ENCODE measurements at regions not wholly inside any gene's neighbourhood (a gene's known extent, or its start where the extent isn't known, plus 50 kb on each side); places are given as distances from the start of the nearest gene placed in this dataset.

DNA sequence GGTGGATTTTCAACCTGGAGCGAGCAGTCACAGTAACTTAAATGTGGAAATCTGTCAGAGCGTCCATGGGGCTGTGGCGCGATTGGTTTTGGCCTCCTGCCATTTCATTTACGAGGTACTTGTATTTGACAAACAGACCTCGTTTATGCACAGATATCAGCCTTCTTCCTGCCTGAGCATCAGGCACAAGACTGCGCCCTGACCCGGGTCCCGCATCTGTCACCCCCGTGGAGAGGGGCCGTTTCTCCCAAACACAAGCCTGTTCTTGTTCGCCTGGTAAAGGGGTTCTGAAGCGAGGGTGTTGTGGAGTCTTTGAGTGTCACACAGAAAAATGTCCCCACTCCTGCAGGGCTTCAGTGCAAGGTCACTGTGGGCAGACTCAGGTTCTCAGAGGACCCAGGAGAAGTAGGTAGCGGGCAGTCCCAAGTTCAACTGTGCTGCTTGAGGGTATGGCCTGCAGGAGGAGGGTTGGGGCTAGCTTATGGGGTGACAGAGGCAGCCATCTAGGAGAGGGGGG lies 202.3 kb downstream of the URI1 start:
- Histone ChIP-seq H3K36me3 (ENCODE audit: low read depth) (no peaks in the 10 kb centered on the region), H3K9me3 (ENCODE audit: insufficient read depth, low read depth) (no peaks in the 10 kb centered on the region), H3F3A (ENCODE audit: insufficient read depth, low read depth) (no peaks in the 10 kb centered on the region), H3K79me2 (ENCODE audit: low read depth) (no peaks in the 10 kb centered on the region), H2AFZ (no peak overlapping the region), H3K27ac (no peak overlapping the region), H3K4me1 (replicated peaks; ENCODE audit: insufficient read depth) (no peaks in the 10 kb centered on the region), H3K4me2 (no peak overlapping the region), H3K9me2 (ENCODE audit: insufficient read depth) (no peaks in the 10 kb centered on the region), H3K27me3 (ENCODE audit: insufficient read depth, low read depth) (peaks cover 70% of the 10 kb centered on the region), H3K4me3 (no peak overlapping the region), H4K20me1 (ENCODE audit: insufficient read depth) (no peaks in the 10 kb centered on the region)
- no TSS peak for BruUV-seq (replicated peaks)
- DNase-seq = no peak
- CTCF ChIA-PET = no interaction called here
- TF ChIP-seq EZH2 (IDR thresholded peaks at IDR 0.05; ENCODE audit: low read depth) = no peak
- TF ChIP-seq, protein P1, sequence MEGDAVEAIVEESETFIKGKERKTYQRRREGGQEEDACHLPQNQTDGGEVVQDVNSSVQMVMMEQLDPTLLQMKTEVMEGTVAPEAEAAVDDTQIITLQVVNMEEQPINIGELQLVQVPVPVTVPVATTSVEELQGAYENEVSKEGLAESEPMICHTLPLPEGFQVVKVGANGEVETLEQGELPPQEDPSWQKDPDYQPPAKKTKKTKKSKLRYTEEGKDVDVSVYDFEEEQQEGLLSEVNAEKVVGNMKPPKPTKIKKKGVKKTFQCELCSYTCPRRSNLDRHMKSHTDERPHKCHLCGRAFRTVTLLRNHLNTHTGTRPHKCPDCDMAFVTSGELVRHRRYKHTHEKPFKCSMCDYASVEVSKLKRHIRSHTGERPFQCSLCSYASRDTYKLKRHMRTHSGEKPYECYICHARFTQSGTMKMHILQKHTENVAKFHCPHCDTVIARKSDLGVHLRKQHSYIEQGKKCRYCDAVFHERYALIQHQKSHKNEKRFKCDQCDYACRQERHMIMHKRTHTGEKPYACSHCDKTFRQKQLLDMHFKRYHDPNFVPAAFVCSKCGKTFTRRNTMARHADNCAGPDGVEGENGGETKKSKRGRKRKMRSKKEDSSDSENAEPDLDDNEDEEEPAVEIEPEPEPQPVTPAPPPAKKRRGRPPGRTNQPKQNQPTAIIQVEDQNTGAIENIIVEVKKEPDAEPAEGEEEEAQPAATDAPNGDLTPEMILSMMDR (conservative IDR thresholded peaks at IDR 0.05) = no peak
- intact Hi-C loops (cut with micrococcal nuclease; ENCODE audit: unreplicated experiment) = no loop called here
- POLR2A ChIA-PET (ENCODE audit: unreplicated experiment) = no interaction called here

DNA sequence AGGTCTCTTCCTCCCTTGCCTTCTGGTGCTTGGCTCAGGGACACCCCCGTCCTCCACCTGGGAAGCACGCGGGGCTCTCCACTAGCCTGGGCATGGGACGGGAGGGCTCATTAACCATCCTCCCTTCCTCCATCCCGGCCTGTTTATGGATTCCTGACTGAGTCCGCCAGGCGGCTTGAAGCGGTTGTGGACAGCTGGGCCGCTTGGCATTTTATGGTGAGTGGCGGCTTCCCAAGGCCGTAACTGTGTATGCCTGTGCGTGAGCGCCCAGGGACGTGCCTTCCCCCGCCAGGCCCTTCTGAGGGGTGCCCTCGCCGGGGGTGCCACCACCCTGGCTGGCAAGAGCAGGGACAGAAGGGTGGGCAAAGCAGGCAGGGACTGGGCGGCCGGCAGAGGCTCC lies 202.8 kb downstream of the URI1 start:
- H3K4me1 ChIP-seq (replicated peaks; ENCODE audit: insufficient read depth) = no peaks in the 10 kb centered on the region
- intact Hi-C loops (cut with micrococcal nuclease; ENCODE audit: unreplicated experiment) = no loop called here
- no peak for TF ChIP-seq EZH2 (IDR thresholded peaks at IDR 0.05; ENCODE audit: low read depth)
- TF ChIP-seq, protein P1 (conservative IDR thresholded peaks at IDR 0.05) = no peak
- H3K9me3 ChIP-seq (ENCODE audit: insufficient read depth, low read depth) = no peaks in the 10 kb centered on the region
- ChIA-PET POLR2A (ENCODE audit: unreplicated experiment) (no interaction called here), CTCF (no interaction called here)
- no peaks in the 10 kb centered on the region for H4K20me1 ChIP-seq (ENCODE audit: insufficient read depth)
- DNase-seq = no peak
- BruUV-seq (replicated peaks) = no TSS peak
- H3K27me3 ChIP-seq (ENCODE audit: insufficient read depth, low read depth) = peaks cover 70% of the 10 kb centered on the region
- H2AFZ ChIP-seq = no peak overlapping the region
- H3F3A ChIP-seq (ENCODE audit: insufficient read depth, low read depth) = no peaks in the 10 kb centered on the region
- H3K4me2 ChIP-seq = no peak overlapping the region
- no peaks in the 10 kb centered on the region for H3K79me2 ChIP-seq (ENCODE audit: low read depth)
- no peaks in the 10 kb centered on the region for H3K36me3 ChIP-seq (ENCODE audit: low read depth)
- no peak overlapping the region for H3K27ac ChIP-seq
- H3K9me2 ChIP-seq (ENCODE audit: insufficient read depth) = no peaks in the 10 kb centered on the region
- no peak overlapping the region for H3K4me3 ChIP-seq

DNA sequence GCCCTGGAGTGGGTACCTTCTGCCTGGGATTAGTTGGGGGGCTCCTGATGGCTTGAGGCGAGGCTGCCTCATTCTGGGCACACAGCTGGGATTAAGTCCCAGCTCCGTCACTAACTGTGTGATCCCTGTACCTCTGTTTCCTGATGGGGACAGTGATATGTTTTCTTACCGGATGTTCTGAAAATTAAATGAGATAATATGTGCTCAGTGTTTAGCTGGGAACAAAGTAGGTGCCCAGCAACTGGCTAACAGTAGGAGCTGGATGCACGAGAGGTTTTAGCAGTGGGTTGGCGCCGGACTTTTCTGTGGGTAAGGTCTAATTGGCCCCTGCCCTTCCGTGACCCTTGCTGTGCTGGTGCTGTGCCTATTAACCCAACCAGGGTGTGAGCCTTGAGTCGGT lies 203.4 kb downstream of the URI1 start:
- intact Hi-C loops (cut with micrococcal nuclease; ENCODE audit: unreplicated experiment) = no loop called here
- Histone ChIP-seq H2AFZ (no peak overlapping the region), H3K4me3 (no peak overlapping the region), H3K27ac (no peak overlapping the region), H3K9me2 (ENCODE audit: insufficient read depth) (no peaks in the 10 kb centered on the region), H3K9me3 (ENCODE audit: insufficient read depth, low read depth) (no peaks in the 10 kb centered on the region), H3K4me2 (no peak overlapping the region), H3K36me3 (ENCODE audit: low read depth) (no peaks in the 10 kb centered on the region), H3K79me2 (ENCODE audit: low read depth) (no peaks in the 10 kb centered on the region), H3K4me1 (replicated peaks; ENCODE audit: insufficient read depth) (no peaks in the 10 kb centered on the region), H3F3A (ENCODE audit: insufficient read depth, low read depth) (no peaks in the 10 kb centered on the region), H4K20me1 (ENCODE audit: insufficient read depth) (no peaks in the 10 kb centered on the region), H3K27me3 (ENCODE audit: insufficient read depth, low read depth) (peaks cover 70% of the 10 kb centered on the region)
- no TSS peak for BruUV-seq (replicated peaks)
- ChIA-PET POLR2A (ENCODE audit: unreplicated experiment) (no interaction called here), CTCF (no interaction called here)
- TF ChIP-seq, protein P1 (conservative IDR thresholded peaks at IDR 0.05) = no peak
- TF ChIP-seq EZH2 (IDR thresholded peaks at IDR 0.05; ENCODE audit: low read depth) = no peak
- no peak for DNase-seq
